SJSA1 (cell line): ENCODE measurements at regions not wholly inside any gene's neighbourhood (a gene's known extent, or its start where the extent isn't known, plus 50 kb on each side); places are given as distances from the start of the nearest gene placed in this dataset.
A peak's percentile ranks its signal among the peaks of the same experiment; 100 is the strongest.
"Not testable (repeated sequence)": the region's sequence is repeated elsewhere in the genome, so short reads cannot be mapped to it uniquely, and the experiment has no call there.

Source experiments
- DNase-seq, 2 experiments: peaks; one replicate each; pipeline ENCODE4 v3.0.0-alpha.2; 2015 to 2020; ENCODE audit warnings: low spot score in 2 of 2, low read depth in 1 of 2
- H3K27ac ChIP-seq: fragments of 250-450 bp; sonication (Bioruptor Pico); 2 replicates; pipeline ENCODE4 v1.5.1; 2020; ENCODE audit warnings: mild to moderate bottlenecking, moderate library complexity
- H3K27me3 ChIP-seq: fragments of 250-450 bp; sonication (Bioruptor Pico); replicated peaks from 2 replicates; pipeline ENCODE4 v1.5.1; 2020; ENCODE audit warnings: mild to moderate bottlenecking, moderate library complexity
- H3K36me3 ChIP-seq: fragments of 250-450 bp; sonication (Bioruptor Pico); 2 replicates; pipeline ENCODE4 v1.5.1; 2020; ENCODE audit warnings: mild to moderate bottlenecking
- H3K4me1 ChIP-seq: fragments of 250-450 bp; sonication (Bioruptor Pico); replicated peaks from 2 replicates; pipeline ENCODE4 v1.6.1; 2021; ENCODE audit warnings: mild to moderate bottlenecking
- H3K4me3 ChIP-seq: fragments of 250-450 bp; sonication (Bioruptor Pico); 2 replicates; pipeline ENCODE4 v1.5.1; 2020; ENCODE audit warnings: mild to moderate bottlenecking
- H3K9me3 ChIP-seq: fragments of 250-450 bp; sonication (Bioruptor Pico); replicated peaks from 2 replicates; pipeline ENCODE4 v1.5.1; 2020; ENCODE audit warnings: mild to moderate bottlenecking

GRCh38 chr19:31055454-31055853 lies 293.8 kb downstream of the TSHZ3 start:
- no peaks in the 10 kb centered on the region for H3K36me3 ChIP-seq
- peaks cover 3% of the 10 kb centered on the region; the same call in 1 of the 2 replicates for H3K4me1 ChIP-seq
- no peak overlapping the region for H3K4me3 ChIP-seq
- H3K27ac ChIP-seq = no peak overlapping the region
- H3K27me3 ChIP-seq = no peaks in the 10 kb centered on the region
- no peak for DNase-seq
- H3K9me3 ChIP-seq = peaks cover under 1% of the 10 kb centered on the region; the same call in 1 of the 2 replicates

GRCh38 chr19:31054430-31054829 lies 294.8 kb downstream of the TSHZ3 start:
- H3K4me1 ChIP-seq = peaks cover 3% of the 10 kb centered on the region; the same call in 1 of the 2 replicates
- no peaks in the 10 kb centered on the region for H3K36me3 ChIP-seq
- peak; percentile 63 to 77 for DNase-seq
- H3K9me3 ChIP-seq = no peaks in the 10 kb centered on the region
- H3K27ac ChIP-seq = no peak overlapping the region
- no peak overlapping the region for H3K4me3 ChIP-seq
- no peaks in the 10 kb centered on the region for H3K27me3 ChIP-seq

GRCh38 chr19:31049431-31049830 lies 299.8 kb downstream of the TSHZ3 start:
- Histone ChIP-seq H3K4me1 (no peaks in the 10 kb centered on the region), H3K36me3 (no peaks in the 10 kb centered on the region), H3K9me3 (peaks cover 9% of the 10 kb centered on the region; the same call in 1 of the 2 replicates), H3K27me3 (no peaks in the 10 kb centered on the region), H3K4me3 (no peak overlapping the region), H3K27ac (no peak overlapping the region)
- DNase-seq = no peak

GRCh38 chr19:31046024-31046423 lies 303.2 kb downstream of the TSHZ3 start:
- no peak for DNase-seq
- Histone ChIP-seq H3K27ac (no peak overlapping the region), H3K36me3 (no peaks in the 10 kb centered on the region), H3K27me3 (peaks cover 17% of the 10 kb centered on the region; the same call in 1 of the 2 replicates), H3K9me3 (peaks cover 9% of the 10 kb centered on the region; the same call in 1 of the 2 replicates), H3K4me1 (no peaks in the 10 kb centered on the region), H3K4me3 (no peak overlapping the region)

- H3K27ac ChIP-seq = no peak overlapping the region
- no peak overlapping the region for H3K4me3 ChIP-seq
- peaks cover 17% of the 10 kb centered on the region; the same call in 1 of the 2 replicates for H3K27me3 ChIP-seq
- peaks cover 9% of the 10 kb centered on the region; the same call in 1 of the 2 replicates for H3K9me3 ChIP-seq
- DNase-seq = no peak
- no peaks in the 10 kb centered on the region for H3K4me1 ChIP-seq
- H3K36me3 ChIP-seq = no peaks in the 10 kb centered on the region
Measured at GRCh38 chr19:31041461-31041860, 307.8 kb downstream of the TSHZ3 start.

GRCh38 chr19:31039151-31039550 lies 310.1 kb downstream of the TSHZ3 start:
- no peak for DNase-seq
- Histone ChIP-seq H3K4me1 (no peaks in the 10 kb centered on the region), H3K9me3 (no peaks in the 10 kb centered on the region), H3K27me3 (peaks cover 17% of the 10 kb centered on the region; the same call in 1 of the 2 replicates), H3K4me3 (no peak overlapping the region), H3K27ac (no peak overlapping the region), H3K36me3 (no peaks in the 10 kb centered on the region)

- Histone ChIP-seq H3K27me3 (peaks cover 3% of the 10 kb centered on the region; the same call in 1 of the 2 replicates), H3K4me1 (no peaks in the 10 kb centered on the region), H3K4me3 (no peak overlapping the region), H3K9me3 (no peaks in the 10 kb centered on the region), H3K27ac (no peak overlapping the region), H3K36me3 (no peaks in the 10 kb centered on the region)
- no peak for DNase-seq
Measured at GRCh38 chr19:31037286-31037980, 311.8 kb downstream of the TSHZ3 start.

- H3K9me3 ChIP-seq, H3K27ac ChIP-seq, H3K4me3 ChIP-seq, H3K36me3 ChIP-seq, DNase-seq, H3K4me1 ChIP-seq, H3K27me3 ChIP-seq: not testable (repeated sequence)
Measured at GRCh38 chr19:31031455-31031854, 317.8 kb downstream of the TSHZ3 start.

GRCh38 chr19:31023038-31023437 lies 326.2 kb downstream of the TSHZ3 start:
- Histone ChIP-seq H3K4me1 (no peaks in the 10 kb centered on the region), H3K27me3 (0 out of 2 replicates have a peak, but pooled peaks cover 3% of the 10 kb centered on the region), H3K27ac (no peak overlapping the region), H3K36me3 (no peaks in the 10 kb centered on the region), H3K9me3 (peaks cover 6% of the 10 kb centered on the region; the same call in 1 of the 2 replicates), H3K4me3 (no peak overlapping the region)
- no peak for DNase-seq

GRCh38 chr19:31018936-31019335 lies 330.3 kb downstream of the TSHZ3 start:
- Histone ChIP-seq H3K27me3 (0 out of 2 replicates have a peak, but pooled peaks cover 3% of the 10 kb centered on the region), H3K27ac (no peak overlapping the region), H3K36me3 (no peaks in the 10 kb centered on the region), H3K4me1 (no peaks in the 10 kb centered on the region), H3K9me3 (peaks cover 8% of the 10 kb centered on the region; the same call in 1 of the 2 replicates), H3K4me3 (no peak overlapping the region)
- DNase-seq = no peak

GRCh38 chr19:31015778-31016177 lies 333.5 kb downstream of the TSHZ3 start:
- Histone ChIP-seq H3K36me3 (no peaks in the 10 kb centered on the region), H3K9me3 (0 out of 2 replicates have a peak, but pooled peaks cover 2% of the 10 kb centered on the region), H3K27me3 (no peaks in the 10 kb centered on the region), H3K27ac (no peak overlapping the region), H3K4me1 (no peaks in the 10 kb centered on the region), H3K4me3 (no peak overlapping the region)
- no peak for DNase-seq

GRCh38 chr19:31014668-31015067 lies 334.6 kb downstream of the TSHZ3 start:
- Histone ChIP-seq H3K9me3 (0 out of 2 replicates have a peak, but pooled peaks cover 2% of the 10 kb centered on the region), H3K36me3 (no peaks in the 10 kb centered on the region), H3K4me3 (no peak overlapping the region), H3K4me1 (no peaks in the 10 kb centered on the region), H3K27me3 (no peaks in the 10 kb centered on the region), H3K27ac (no peak overlapping the region)
- no peak for DNase-seq

- Histone ChIP-seq H3K27ac (no peak overlapping the region), H3K9me3 (0 out of 2 replicates have a peak, but pooled peaks cover 2% of the 10 kb centered on the region), H3K4me3 (no peak overlapping the region), H3K36me3 (no peaks in the 10 kb centered on the region), H3K27me3 (no peaks in the 10 kb centered on the region), H3K4me1 (no peaks in the 10 kb centered on the region)
- no peak for DNase-seq
Measured at GRCh38 chr19:31013384-31014020, 335.7 kb downstream of the TSHZ3 start.
